ENCODE measurements at regions not wholly inside any gene's neighbourhood (a gene's known extent, or its start where the extent isn't known, plus 50 kb on each side); places are given as distances from the start of the nearest gene placed in this dataset.

- DNase-seq = no peak
Observed at GRCh38 chr18:59751186-59751585, 54.0 kb upstream of the CCBE1 start.

- no peak for DNase-seq
Observed at GRCh38 chr18:59748628-59749360, 51.6 kb upstream of the CCBE1 start.
